Natural killer cell treated with Interleukin-12 subunit alpha and Interleukin-12 subunit beta and Interleukin-15 and Interleukin-18, amount 100 ng/mL, for 72 hours (primary cell): ENCODE measurements at regions not wholly inside any gene's neighbourhood (a gene's known extent, or its start where the extent isn't known, plus 50 kb on each side); places are given as distances from the start of the nearest gene placed in this dataset.

Experiments used
- ATAC-seq, 2 donors: fragments of 150-1000 bp; cut with Tn5 transposase in 1 of 2; sonication (Bioruptor Pico), chemical (Tn5 transposase) in 1 of 2; 2 replicates each; pipeline ENCODE4 v1.10.0; 2021
- DNase-seq: peaks from one replicate; pipeline ENCODE4 v3.0.0; 2022; ENCODE audit warnings: low spot score
- H3K27ac Mint-ChIP-seq, 2 donors: 1 replicate in 1 of 2; 2 replicates in 1 of 2; pipeline ENCODE4 v1.8.0; 2022; ENCODE audit warnings: mixed read lengths in 2 of 2, mild to moderate bottlenecking in 1 of 2, moderate library complexity in 1 of 2
- H3K27me3 Mint-ChIP-seq, 2 donors: 1 replicate in 1 of 2; 2 replicates in 1 of 2; pipeline ENCODE4 v1.8.0; 2022; ENCODE audit warnings: mixed read lengths in 2 of 2
- H3K36me3 Mint-ChIP-seq: one replicate; pipeline ENCODE4 v1.8.0; 2022; ENCODE audit warnings: mixed read lengths
- H3K4me1 Mint-ChIP-seq, 2 donors: 1 replicate in 1 of 2; 2 replicates in 1 of 2; pipeline ENCODE4 v1.8.0; 2022; ENCODE audit warnings: low read depth in 2 of 2, mixed read lengths in 2 of 2, mild to moderate bottlenecking in 1 of 2
- H3K4me3 Mint-ChIP-seq: one replicate; pipeline ENCODE4 v1.8.0; 2022; ENCODE audit warnings: mixed read lengths
- H3K9me3 Mint-ChIP-seq: 2 replicates; pipeline ENCODE4 v1.8.0; 2022; ENCODE audit warnings: mixed read lengths

DNA sequence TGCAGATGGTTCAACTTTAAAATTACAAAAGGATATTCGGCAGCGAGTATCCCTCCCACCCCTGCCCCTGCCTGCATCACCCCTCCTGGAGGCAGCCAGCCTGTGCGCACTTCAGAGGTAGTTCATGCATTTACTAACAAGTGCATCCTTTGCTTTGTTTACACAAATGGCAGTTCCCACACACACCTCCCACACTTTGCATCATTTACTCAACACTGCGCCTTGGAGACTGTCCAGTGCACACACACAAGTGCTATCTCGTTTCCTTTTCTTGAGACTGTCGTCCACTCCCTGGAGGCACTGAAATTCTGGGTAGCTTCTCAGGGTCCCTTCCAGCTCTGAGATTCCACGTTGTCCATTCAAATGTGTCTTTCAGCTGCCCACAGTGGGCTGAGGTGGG is 53.1 kb upstream of the VSX1 start:
- Mint-ChIP-seq H3K36me3 (no peaks in the 10 kb centered on the region), H3K4me3 (no peak overlapping the region), H3K27me3 (peaks cover 6 to 8% of the 10 kb centered on the region in 2 donors), H3K9me3 (no peaks in the 10 kb centered on the region), H3K4me1 (no peaks in the 10 kb centered on the region), H3K27ac (no peak overlapping the region)
- ATAC-seq: no peak
- DNase-seq: no peak

DNA sequence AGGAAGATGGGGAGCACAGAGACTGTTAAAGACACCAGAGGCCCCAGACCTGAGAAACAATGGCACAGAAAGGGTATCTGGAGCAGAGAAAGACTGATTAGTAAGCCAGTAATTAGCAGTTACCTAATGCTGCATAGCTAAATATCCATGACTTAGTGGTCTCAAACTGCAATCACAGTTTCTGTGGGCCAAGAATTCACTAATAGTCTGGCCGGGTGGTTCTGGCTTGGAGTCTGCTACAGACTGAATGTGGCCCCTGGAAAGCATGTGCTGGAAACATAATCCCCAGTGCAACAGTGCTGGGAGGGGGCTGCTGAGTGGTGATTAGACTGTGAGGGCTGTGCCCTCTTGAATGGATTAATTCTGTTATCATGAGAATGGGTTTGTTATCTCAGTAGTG is 54.1 kb upstream of the VSX1 start:
- no peak for ATAC-seq
- H3K27ac Mint-ChIP-seq: no peak overlapping the region
- no peaks in the 10 kb centered on the region for H3K9me3 Mint-ChIP-seq
- no peak for DNase-seq
- no peaks in the 10 kb centered on the region for H3K36me3 Mint-ChIP-seq
- no peak overlapping the region for H3K4me3 Mint-ChIP-seq
- peaks cover 6 to 14% of the 10 kb centered on the region in 2 donors for H3K27me3 Mint-ChIP-seq
- H3K4me1 Mint-ChIP-seq: no peaks in the 10 kb centered on the region

DNA sequence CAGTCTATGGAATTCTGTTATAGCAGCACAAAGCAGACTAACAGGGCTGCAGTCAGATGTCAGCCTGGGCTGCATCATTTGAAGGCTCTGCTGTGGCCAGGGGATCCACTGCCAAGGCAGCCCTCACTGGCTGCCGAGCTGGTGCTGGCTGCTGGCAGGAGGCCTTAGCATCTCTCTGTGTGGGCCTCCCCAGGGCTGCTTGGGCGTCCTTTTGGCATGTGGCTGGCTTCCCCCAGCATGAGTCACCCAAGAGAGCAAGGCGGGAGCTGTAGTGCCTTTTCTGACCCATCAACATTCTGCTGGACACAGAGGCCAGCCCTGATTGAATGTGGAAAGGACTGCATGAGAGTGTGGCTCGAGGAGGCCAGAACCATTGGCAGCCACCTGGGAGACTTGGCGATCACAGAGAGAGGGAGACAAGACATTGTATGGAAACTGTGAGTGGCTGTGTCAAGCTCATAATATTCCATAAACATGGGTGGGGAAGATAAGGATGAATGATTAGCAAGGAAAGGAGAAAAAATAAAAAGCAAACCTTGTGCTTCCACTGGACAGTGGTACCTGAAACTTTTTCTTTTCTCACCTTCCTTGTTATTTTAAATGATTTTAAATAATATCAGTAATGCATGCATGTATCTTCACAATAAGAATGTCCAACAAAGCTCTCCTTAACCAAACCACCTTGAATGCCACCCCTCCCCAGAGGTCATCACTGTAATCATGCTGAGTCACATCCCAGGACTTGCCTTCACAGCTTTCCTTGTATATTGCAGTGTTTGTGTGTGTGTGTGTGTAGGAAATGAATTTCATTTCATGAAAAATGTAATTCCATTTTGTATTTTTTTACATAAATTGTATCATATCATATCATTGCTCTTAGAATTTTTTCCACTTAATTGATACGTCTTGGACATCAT is 55.0 kb upstream of the VSX1 start:
- peaks cover 9 to 20% of the 10 kb centered on the region in 2 donors for H3K27me3 Mint-ChIP-seq
- H3K36me3 Mint-ChIP-seq: no peaks in the 10 kb centered on the region
- ATAC-seq (peak; percentile 18 to 29), DNase-seq (no peak)
- H3K9me3 Mint-ChIP-seq: no peaks in the 10 kb centered on the region
- no peak overlapping the region for H3K27ac Mint-ChIP-seq
- H3K4me1 Mint-ChIP-seq: no peaks in the 10 kb centered on the region
- no peak overlapping the region for H3K4me3 Mint-ChIP-seq

DNA sequence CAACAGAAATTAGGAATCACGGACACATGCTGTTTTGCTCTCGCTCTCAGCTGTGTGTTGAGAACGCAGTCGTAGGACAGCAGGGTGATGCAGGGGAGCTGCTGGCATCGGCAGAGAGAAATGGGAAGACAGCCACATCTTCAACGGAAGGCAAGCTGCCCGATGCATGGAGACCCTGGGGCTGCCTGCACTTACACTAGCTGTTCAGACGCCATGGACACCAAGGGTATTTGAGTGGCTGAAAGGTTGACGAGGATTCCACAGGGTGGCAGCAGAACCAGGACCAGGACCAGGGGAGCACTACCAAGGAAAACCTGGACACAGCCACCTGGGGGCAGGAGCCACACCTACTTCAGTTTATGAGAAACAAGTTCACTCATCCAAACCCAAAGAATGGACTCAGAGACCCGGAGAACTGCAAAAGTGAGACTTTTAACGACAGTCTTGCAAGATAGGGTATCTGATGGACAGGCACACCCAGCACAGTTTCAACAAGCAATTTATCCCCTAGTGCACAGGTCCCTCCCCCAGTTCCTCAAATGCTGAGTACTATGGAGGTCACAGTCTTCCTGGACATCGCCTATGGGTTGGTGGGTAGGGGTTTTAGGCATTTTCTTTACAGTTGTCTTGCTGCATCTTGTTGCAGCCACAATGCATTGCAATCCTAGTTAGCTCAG is 56.3 kb upstream of the ENTPD6 start:
- Mint-ChIP-seq H3K4me3 (no peak overlapping the region), H3K27ac (no peak overlapping the region), H3K36me3 (no peaks in the 10 kb centered on the region), H3K27me3 (peaks cover 4 to 18% of the 10 kb centered on the region in 2 donors), H3K9me3 (no peaks in the 10 kb centered on the region), H3K4me1 (no peaks in the 10 kb centered on the region)
- no peak for ATAC-seq
- DNase-seq: no peak

DNA sequence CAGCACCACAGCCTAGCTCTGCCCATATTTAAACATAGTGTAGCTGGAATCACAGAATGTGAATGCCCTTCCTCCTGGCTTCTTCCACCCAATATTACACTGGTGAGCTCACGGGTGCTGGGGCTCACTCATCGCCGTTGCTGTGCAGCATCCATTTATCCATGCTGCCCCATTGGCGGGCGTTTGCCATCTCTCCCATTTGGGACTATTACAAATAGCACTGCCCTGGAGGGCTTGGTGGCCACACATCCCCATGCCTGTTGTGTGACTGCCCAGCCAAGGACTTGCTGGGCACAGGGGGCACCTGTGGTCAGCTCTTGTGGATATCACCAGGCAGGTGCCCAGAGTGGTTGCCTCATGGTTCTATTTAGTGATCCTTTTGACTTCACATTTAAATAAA is 54.5 kb upstream of the ENTPD6 start:
- peak in 1 of 2 donors; percentile 21 for ATAC-seq
- Mint-ChIP-seq H3K27ac (no peak overlapping the region), H3K36me3 (no peaks in the 10 kb centered on the region), H3K4me3 (no peak overlapping the region), H3K4me1 (no peaks in the 10 kb centered on the region), H3K27me3 (peaks cover 13 to 30% of the 10 kb centered on the region in 2 donors), H3K9me3 (no peaks in the 10 kb centered on the region)
- DNase-seq: no peak

DNA sequence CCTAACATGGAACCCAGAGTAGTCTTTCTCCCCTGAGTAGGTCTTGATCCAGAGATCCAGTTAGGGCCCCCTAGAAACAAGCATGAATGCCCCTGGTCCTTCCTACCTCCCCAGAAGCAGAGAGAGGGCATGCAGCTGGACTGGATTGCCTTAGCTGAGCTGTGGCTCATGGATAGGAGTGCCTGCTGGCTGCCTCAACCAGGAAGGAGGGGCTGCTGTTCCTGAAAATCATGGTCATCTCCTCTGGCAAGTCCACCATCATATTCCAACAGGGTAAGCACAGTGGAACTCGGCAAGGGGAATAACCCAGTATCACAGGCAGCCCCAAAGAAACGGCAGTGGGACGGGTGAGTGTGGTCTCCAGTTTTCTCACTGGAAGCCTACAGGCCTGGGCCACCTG is 53.1 kb upstream of the ENTPD6 start:
- no peaks in the 10 kb centered on the region for H3K36me3 Mint-ChIP-seq
- H3K9me3 Mint-ChIP-seq: no peaks in the 10 kb centered on the region
- no peak for ATAC-seq
- no peaks in the 10 kb centered on the region for H3K4me1 Mint-ChIP-seq
- no peak overlapping the region for H3K4me3 Mint-ChIP-seq
- H3K27ac Mint-ChIP-seq: no peak overlapping the region
- no peak for DNase-seq
- H3K27me3 Mint-ChIP-seq: peaks cover 19 to 30% of the 10 kb centered on the region in 2 donors

DNA sequence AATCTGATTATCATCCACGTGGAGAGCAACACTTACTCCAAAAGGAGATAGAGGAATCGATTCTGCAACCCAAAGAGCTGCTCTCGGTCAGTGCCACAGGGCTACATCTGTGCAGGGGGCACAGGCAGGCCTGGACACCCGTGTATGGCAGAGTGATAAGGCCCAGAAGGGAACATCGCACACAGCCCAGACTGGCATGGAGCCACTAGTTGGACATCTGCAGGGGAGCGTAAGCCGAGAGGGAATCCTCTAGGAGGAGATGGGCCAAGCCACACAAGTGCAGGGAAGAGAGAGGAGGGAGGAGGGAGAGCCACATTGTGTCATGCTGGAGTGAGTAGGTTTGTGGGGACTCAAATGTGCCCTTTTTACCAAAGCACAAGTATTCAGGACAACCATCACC is 50.4 kb upstream of the ENTPD6 start:
- Mint-ChIP-seq H3K4me1 (peaks cover 5 to 6% of the 10 kb centered on the region in 2 donors), H3K4me3 (no peak overlapping the region), H3K36me3 (no peaks in the 10 kb centered on the region)

More for the DNA sequence above, 50.4 kb upstream of the ENTPD6 start:
- Mint-ChIP-seq H3K27me3 (peaks cover 32 to 46% of the 10 kb centered on the region in 2 donors), H3K27ac (no peak overlapping the region), H3K9me3 (no peaks in the 10 kb centered on the region)
- DNase-seq: no peak
- no peak for ATAC-seq
